GM12878 (cell line): ENCODE measurements at regions not wholly inside any gene's neighbourhood (a gene's known extent, or its start where the extent isn't known, plus 50 kb on each side); places are given as distances from the start of the nearest gene placed in this dataset.
"Not testable (repeated sequence)": the region's sequence is repeated elsewhere in the genome, so short reads cannot be mapped to it uniquely, and the experiment has no call there.

ENCODE experiments used
- ATAC-seq: fragments of 200-7000 bp; cut with Tn5 transposase; 3 replicates; pipeline ENCODE4 v1.9.1; 2020; ENCODE audit warnings: mild to moderate bottlenecking, moderate library complexity
- BruUV-seq: library from RNA; stranded (reverse); fragments of 400-500 nt; replicated peaks from 2 replicates; lab custom pipeline; 2021; lab: Mats Ljungman, UMichigan
- CTCF ChIA-PET: fragments of 300-600 bp; sonication (Branson Sonifier 250); formaldehyde crosslinking; extraction: SDS; loops from one replicate; lab custom pipeline; 2021; ENCODE audit warnings: inconsistent platforms; lab: Yijun Ruan, JAX
- POLR2A ChIA-PET: fragments of 350-600 bp; formaldehyde crosslinking; extraction: SDS; loops from one replicate; lab custom pipeline; 2021; ENCODE audit warnings: inconsistent platforms; lab: Charles Lee
- RAD21 ChIA-PET: fragments of 300-600 bp; sonication (Branson Sonifier 250); formaldehyde crosslinking; loops from one replicate; lab custom pipeline; 2023; ENCODE audit warnings: antibody characterized with exemption; ENCODE audit not compliant: unreplicated experiment; lab: Charles Lee
- SMC1A ChIA-PET: fragments of 300-600 bp; sonication (Branson Sonifier 250); formaldehyde crosslinking; loops from one replicate; lab custom pipeline; 2023; ENCODE audit not compliant: unreplicated experiment, uncharacterized antibody; lab: Charles Lee
- DNase-seq: peaks from one replicate; pipeline ENCODE4 v3.0.0-alpha.2; 2011; ENCODE audit warnings: low read depth, low spot score
- FAIRE-seq: peaks from 3 replicates; lab custom pipeline; 2011; peaks lifted over from hg19 to GRCh38; lab: Jason Lieb, UNC
- H2AFZ ChIP-seq: 2 replicates; pipeline ENCODE4 v1.6.0; 2011; ENCODE audit warnings: low read depth, low read length, control low read depth; ENCODE audit not compliant: control insufficient read depth
- H3K27ac ChIP-seq: 2 replicates; pipeline ENCODE4 v1.5.1; 2011; ENCODE audit warnings: control low read depth; ENCODE audit not compliant: control insufficient read depth, insufficient read depth
- H3K27me3 ChIP-seq, 2 experiments: replicated peaks in 1 of 2; 2 replicates each; pipeline versions ENCODE4 v1.6.0 to v1.6.1; 2011; ENCODE audit warnings: low read length in 1 of 2; ENCODE audit not compliant: control insufficient read depth in 2 of 2, insufficient read depth in 2 of 2
- H3K36me3 ChIP-seq, 2 experiments: 2 replicates each; pipeline ENCODE4 v1.5.1; 2011; ENCODE audit warnings: low read length in 1 of 2; ENCODE audit not compliant: control insufficient read depth in 2 of 2, insufficient read depth in 2 of 2
- H3K4me1 ChIP-seq: 2 replicates; pipeline ENCODE4 v1.6.1; 2011; ENCODE audit warnings: mild to moderate bottlenecking, low read length, moderate library complexity, mixed read lengths; ENCODE audit not compliant: control insufficient read depth, insufficient read depth
- H3K4me2 ChIP-seq: 2 replicates; pipeline ENCODE4 v1.6.0; 2011; ENCODE audit warnings: control low read depth; ENCODE audit not compliant: control insufficient read depth, insufficient read depth
- H3K4me3 ChIP-seq: fragments of 200-600 bp; sonication (generic); 2 replicates; pipeline ENCODE4 v1.5.1; 2016
- H3K79me2 ChIP-seq: 2 replicates; pipeline ENCODE4 v1.6.0; 2011; ENCODE audit warnings: low read length; ENCODE audit not compliant: control insufficient read depth, insufficient read depth
- H3K9ac ChIP-seq: 2 replicates; pipeline ENCODE4 v1.8.0; 2011; ENCODE audit warnings: low read length, control low read depth, mixed read lengths; ENCODE audit not compliant: control insufficient read depth, insufficient read depth
- H3K9me3 ChIP-seq: replicated peaks from 3 replicates; pipeline ENCODE4 v1.5.1; 2011; ENCODE audit warnings: mild to moderate bottlenecking, low read length; ENCODE audit not compliant: control insufficient read depth, insufficient read depth
- H4K20me1 ChIP-seq: 2 replicates; pipeline ENCODE4 v1.6.0; 2011; ENCODE audit not compliant: control insufficient read depth, insufficient read depth
- BRCA1 ChIP-seq: IDR thresholded peaks from 2 replicates; pipeline ENCODE4 v1.6.1; 2011; ENCODE audit warnings: low read depth, low read length, improper control_type of control experiment
- GATAD2B ChIP-seq: fragments of 450-650 bp; conservative IDR thresholded peaks from 2 replicates; pipeline ENCODE4 v1.6.1; 2017; ENCODE audit warnings: low read depth, mild to moderate bottlenecking, moderate library complexity
- IRF4 ChIP-seq: IDR thresholded peaks from 2 replicates; pipeline ENCODE4 v1.6.1; 2011; ENCODE audit warnings: low read depth, low read length
- REST ChIP-seq: IDR thresholded peaks from 2 replicates; pipeline ENCODE4 v1.6.1; 2012; ENCODE audit warnings: mild to moderate bottlenecking, low read depth, low read length
- SP1 ChIP-seq: IDR thresholded peaks from one replicate; pipeline ENCODE4 v1.6.1; 2011; ENCODE audit warnings: low read depth, low read length
- ZNF592 ChIP-seq: fragments of 450-650 bp; IDR thresholded peaks from 2 replicates; pipeline ENCODE4 v1.6.1; 2017; ENCODE audit warnings: mild to moderate bottlenecking, moderate library complexity
- WGBS: methylation state at CpG from one replicate; pipeline ENCODE4 v1.1.6; 2016; ENCODE audit warnings: low lambda C conversion rate; ENCODE audit not compliant: insufficient replicate concordance, insufficient coverage; ENCODE audit errors: missing lambda C conversion rate; 5-methylcytosine and 5-hydroxymethylcytosine counted together
- in situ Hi-C: fragments of 300-500 bp; cut with MboI; formaldehyde crosslinking; loops from 9 replicates; pipeline ENCODE4 v1.14.3; 2018; ENCODE audit warnings: mixed read lengths
- intact Hi-C: fragments of 100-400 bp; cut with micrococcal nuclease; formaldehyde crosslinking; loops from one replicate; pipeline ENCODE4 v1.14.2; 2022; ENCODE audit not compliant: unreplicated experiment

- TF ChIP-seq ZNF592 (no peak), SP1 (no peak), IRF4 (no peak), BRCA1 (no peak), GATAD2B (no peak), REST (no peak)
These were observed 142.3 kb upstream of the EDNRB start (continued) for GRCh38 chr13:78060966-78061365.

- in situ Hi-C loops, SMC1A ChIA-PET, H3K4me2 ChIP-seq, H3K79me2 ChIP-seq, H3K9me3 ChIP-seq, H3K9ac ChIP-seq, intact Hi-C loops, H3K4me3 ChIP-seq, ATAC-seq, RAD21 ChIA-PET, POLR2A ChIA-PET, FAIRE-seq, H3K36me3 ChIP-seq, H3K27ac ChIP-seq, CTCF ChIA-PET, H3K27me3 ChIP-seq, DNase-seq, H3K4me1 ChIP-seq, H4K20me1 ChIP-seq, BruUV-seq, H2AFZ ChIP-seq: not testable (repeated sequence)
- 0% methylated on average over 2 of the region's 2 CpGs for WGBS
These were observed 138.2 kb upstream of the EDNRB start for GRCh38 chr13:78056865-78057264.
